HepG2 (cell line): ENCODE measurements at regions not wholly inside any gene's neighbourhood (a gene's known extent, or its start where the extent isn't known, plus 50 kb on each side); places are given as distances from the start of the nearest gene placed in this dataset.

Experiments
- HMGXB3 ChIP-seq: sonication (generic); formaldehyde crosslinking; IDR thresholded peaks from 2 replicates; pipeline ENCODE4 v1.4.0; 2020; ENCODE audit warnings: missing genetic modification reagents, borderline replicate concordance
- ISX ChIP-seq: sonication (generic); formaldehyde crosslinking; conservative IDR thresholded peaks from 2 replicates; pipeline ENCODE4 v1.5.0; 2020; ENCODE audit warnings: missing genetic modification reagents
- PCBP2 ChIP-seq: fragments of 200-400 bp; formaldehyde crosslinking; optimal IDR thresholded peaks from 2 replicates; pipeline ENCODE3; 2018; ENCODE audit warnings: low read length, low read depth; ENCODE audit not compliant: poor library complexity, severe bottlenecking
- PHF8 ChIP-seq: sonication (generic); formaldehyde crosslinking; IDR thresholded peaks from 2 replicates; pipeline ENCODE4 v1.5.0; 2020; ENCODE audit warnings: missing genetic modification reagents
- PRDM15 ChIP-seq: sonication (generic); formaldehyde crosslinking; IDR thresholded peaks from 2 replicates; pipeline ENCODE4 v1.4.0; 2020; ENCODE audit warnings: missing genetic modification reagents
- REPIN1 ChIP-seq: sonication (generic); formaldehyde crosslinking; IDR thresholded peaks from 2 replicates; pipeline ENCODE4 v1.8.0; 2022; ENCODE audit warnings: missing genetic modification reagents, low read depth, mild to moderate bottlenecking, borderline replicate concordance
- SP2 ChIP-seq: sonication (generic); formaldehyde crosslinking; IDR thresholded peaks from 2 replicates; pipeline ENCODE4 v1.5.1; 2020; ENCODE audit warnings: mild to moderate bottlenecking, missing genetic modification reagents
- ZNF557 ChIP-seq: sonication (generic); formaldehyde crosslinking; IDR thresholded peaks from 2 replicates; pipeline ENCODE4 v1.4.0; 2020; ENCODE audit warnings: missing genetic modification reagents
- ZNF737 ChIP-seq: sonication (generic); formaldehyde crosslinking; IDR thresholded peaks from 2 replicates; pipeline ENCODE4 v1.5.0; 2020; ENCODE audit warnings: missing genetic modification reagents, mild to moderate bottlenecking, borderline replicate concordance

GRCh38 chr9:85136507-85136906 is 467.0 kb downstream of the NTRK2 start (continued):
- TF ChIP-seq HMGXB3 (no peak), PCBP2 (no peak), PRDM15 (no peak), REPIN1 (CRISPR knock-in tag) (no peak), ZNF557 (CRISPR knock-in tag) (no peak), ZNF737 (CRISPR knock-in tag) (no peak), PHF8 (no peak), SP2 (no peak), ISX (no peak)
